ENCODE measurements at regions not wholly inside any gene's neighbourhood (a gene's known extent, or its start where the extent isn't known, plus 50 kb on each side); places are given as distances from the start of the nearest gene placed in this dataset.

- dilution Hi-C loops (cut with HindIII; ENCODE audit: low sequenced_read_pairs, unreplicated experiment): no loop called here
- CTCF ChIA-PET: no interaction called here
These were observed 245.8 kb upstream of the NBEA start for GRCh38 chr13:34696296-34696695.

More at GRCh38 chr13:34696296-34696695, 245.8 kb upstream of the NBEA start:
- POLR2A ChIA-PET (ENCODE audit: unreplicated experiment): no interaction called here
- in situ Hi-C loops (cut with MboI; ENCODE audit: low sequenced_read_pairs): no loop called here
- BruUV-seq (replicated peaks): no TSS peak
- WGBS, 2 experiments (ENCODE audit: extremely low coverage in 2 of 2, insufficient read length in 1 of 2): no CpG with 5 or more reads among the region's 5 CpGs
- H4K8ac ChIP-seq (ENCODE audit: low read depth in 2 of 2, low read length in 2 of 2): no peak overlapping the region
- TF ChIP-seq CEBPB (IDR thresholded peaks at IDR 0.05; ENCODE audit: low read depth, low read length) (no peak), NFE2L2 (IDR thresholded peaks at IDR 0.05; ENCODE audit: low read depth, low read length) (no peak), BHLHE40 (IDR thresholded peaks at IDR 0.05; ENCODE audit: low read depth, low read length) (no peak), MAFK (IDR thresholded peaks at IDR 0.05; ENCODE audit: low read depth, low read length) (no peak), SMC3 (IDR thresholded peaks at IDR 0.05; ENCODE audit: low read depth, low read length) (no peak), RAD21 (IDR thresholded peaks at IDR 0.05; ENCODE audit: low read length) (no peak), MAZ (IDR thresholded peaks at IDR 0.05; ENCODE audit: borderline replicate concordance, low read depth, low read length) (no peak)
- H3K9me3 ChIP-seq (ENCODE audit: control insufficient read depth, insufficient read depth, low read length): no peaks in the 10 kb centered on the region
- H2AK5ac ChIP-seq (ENCODE audit: low read depth, low read length): no peak overlapping the region
- H2BK120ac ChIP-seq (ENCODE audit: low read depth, low read length): no peak overlapping the region
- no peak overlapping the region for H3K23ac ChIP-seq (ENCODE audit: low read depth, low read length)
- no peaks in the 10 kb centered on the region for H3K4me1 ChIP-seq (ENCODE audit: control insufficient read depth, insufficient read depth, low read length)
- H3K14ac ChIP-seq (replicated peaks; ENCODE audit: low read depth, low read length): no peak overlapping the region
- H3K56ac ChIP-seq (ENCODE audit: extremely low read depth, insufficient read depth, low read length): no peak overlapping the region
- H3K79me1 ChIP-seq (ENCODE audit: low read depth in 1 of 2, low read length in 2 of 2): no peaks in the 10 kb centered on the region
- H2BK20ac ChIP-seq (ENCODE audit: low read depth, low read length): no peak overlapping the region
- no peak overlapping the region for H3K27ac ChIP-seq (ENCODE audit: insufficient read depth, low read length)
- H4K91ac ChIP-seq (ENCODE audit: insufficient read depth, low read depth, low read length): no peak overlapping the region
- H3K9me1 ChIP-seq (ENCODE audit: insufficient read depth, low read length): no peaks in the 10 kb centered on the region
- no peak overlapping the region for H2BK15ac ChIP-seq (ENCODE audit: low read depth, low read length)
- ATAC-seq (ENCODE audit: low read depth) (no peak), DNase-seq (no peak)
- no peak overlapping the region for H2AFZ ChIP-seq (replicated peaks; ENCODE audit: low read length, poor library complexity)
- no peak overlapping the region for H3K18ac ChIP-seq (ENCODE audit: low read depth, low read length)
- no peak overlapping the region for H3K4ac ChIP-seq (ENCODE audit: low read depth, low read length)
- H2AK9ac ChIP-seq (replicated peaks; ENCODE audit: low read depth, low read length, poor library complexity): no peak overlapping the region
- no peak overlapping the region for H3K4me2 ChIP-seq (ENCODE audit: low read depth, low read length)
- no peaks in the 10 kb centered on the region for H3K27me3 ChIP-seq (ENCODE audit: control insufficient read depth, insufficient read depth, low read length)
- intact Hi-C loops (cut with micrococcal nuclease): no loop called here
- no peak overlapping the region for H3K4me3 ChIP-seq (ENCODE audit: insufficient read depth, low read depth, low read length)
- no peak overlapping the region for H3K9ac ChIP-seq (ENCODE audit: low read depth, low read length)
- H4K5ac ChIP-seq (ENCODE audit: low read depth, low read length): no peak overlapping the region
- no peak overlapping the region for H2BK5ac ChIP-seq (ENCODE audit: low read depth, low read length, poor library complexity, severe bottlenecking)
- H3K36me3 ChIP-seq (ENCODE audit: control insufficient read depth, insufficient read depth, low read length): no peaks in the 10 kb centered on the region
- no peaks in the 10 kb centered on the region for H4K20me1 ChIP-seq (ENCODE audit: insufficient read depth, low read length)

All from IMR-90 (cell line).